ENCODE measurements at regions not wholly inside any gene's neighbourhood (a gene's known extent, or its start where the extent isn't known, plus 50 kb on each side); places are given as distances from the start of the nearest gene placed in this dataset.

- TF ChIP-seq CTCF (IDR thresholded peaks at IDR 0.05), result no peak
- no peak for TF ChIP-seq ZFX (IDR thresholded peaks at IDR 0.05; ENCODE audit: borderline replicate concordance)
These were observed 281.3 kb downstream of the SUCLG1 start for GRCh38 chr2:84177733-84178132.

All from 22Rv1 (cell line).